ENCODE measurements at regions not wholly inside any gene's neighbourhood (a gene's known extent, or its start where the extent isn't known, plus 50 kb on each side); places are given as distances from the start of the nearest gene placed in this dataset.

- TF ChIP-seq REST (IDR thresholded peaks at IDR 0.05; ENCODE audit: insufficient read depth in 1 of 2, low read depth in 2 of 2, low read length in 2 of 2) (no peak), POLR2AphosphoS5 (IDR thresholded peaks at IDR 0.05; ENCODE audit: low read depth, low read length) (no peak), SIN3A (IDR thresholded peaks at IDR 0.05; ENCODE audit: borderline replicate concordance, insufficient read depth, low read length) (no peak), TAF1 (IDR thresholded peaks at IDR 0.05; ENCODE audit: borderline replicate concordance, insufficient read depth, low read length) (no peak)
Measured at GRCh38 chr15:96747291-96747690, 416.8 kb downstream of the NR2F2 start.

Data from PFSK-1 (cell line).